ENCODE measurements at regions not wholly inside any gene's neighbourhood (a gene's known extent, or its start where the extent isn't known, plus 50 kb on each side); places are given as distances from the start of the nearest gene placed in this dataset.

- no peak for TF ChIP-seq TARDBP (CRISPR knock-in tag; IDR thresholded peaks at IDR 0.05)
- no peak for TF ChIP-seq ZNF781 (CRISPR knock-in tag; IDR thresholded peaks at IDR 0.05; ENCODE audit: borderline replicate concordance, not compliant biosample characterization)
- TF ChIP-seq ATF6 (CRISPR knock-in tag; conservative IDR thresholded peaks at IDR 0.05), result no peak
- TF ChIP-seq RBM39 (IDR thresholded peaks at IDR 0.05; ENCODE audit: low read depth, low read length, poor library complexity, severe bottlenecking), result no peak
- no peak for TF ChIP-seq CSRNP1 (CRISPR knock-in tag; IDR thresholded peaks at IDR 0.05)
- no peak for TF ChIP-seq ELF1 (CRISPR knock-in tag; IDR thresholded peaks at IDR 0.05)
- TF ChIP-seq ZBTB7B (CRISPR knock-in tag; IDR thresholded peaks at IDR 0.05), result no peak
- no peak for TF ChIP-seq PRPF4 (IDR thresholded peaks at IDR 0.05; ENCODE audit: low read depth, low read length, poor library complexity, severe bottlenecking)
- no peak for TF ChIP-seq ARID4A (CRISPR knock-in tag; IDR thresholded peaks at IDR 0.05; ENCODE audit: borderline replicate concordance)
- no peak for TF ChIP-seq ZMYM4 (CRISPR knock-in tag; IDR thresholded peaks at IDR 0.05)
- TF ChIP-seq KDM1A (CRISPR knock-in tag; IDR thresholded peaks at IDR 0.05), result no peak
- no peak for TF ChIP-seq PTBP1 (IDR thresholded peaks at IDR 0.05; ENCODE audit: low read depth, low read length, poor library complexity, severe bottlenecking)
- TF ChIP-seq ZNF318 (CRISPR knock-in tag; IDR thresholded peaks at IDR 0.05), result no peak
Measured at GRCh38 chr4:64724689-64725088, 315.4 kb upstream of the TECRL start (continued).

All from HepG2 (cell line).